ENCODE measurements at regions not wholly inside any gene's neighbourhood (a gene's known extent, or its start where the extent isn't known, plus 50 kb on each side); places are given as distances from the start of the nearest gene placed in this dataset.

GRCh38 chr7:131139462-131139861 is 188.2 kb upstream of the MKLN1 start:
- H3K27me3 Mint-ChIP-seq: no peaks in the 10 kb centered on the region
- H3K4me3 Mint-ChIP-seq: no peak overlapping the region
- no peaks in the 10 kb centered on the region for H3K36me3 Mint-ChIP-seq
- H3K9me3 Mint-ChIP-seq: peaks cover 6% of the 10 kb centered on the region
- no peak for DNase-seq (ENCODE audit: extremely low spot score, unreplicated experiment)
- no peaks in the 10 kb centered on the region for H3K4me1 Mint-ChIP-seq (ENCODE audit: unreplicated experiment)
- TF ChIP-seq CTCF (conservative IDR thresholded peaks at IDR 0.05): no peak
- no peak overlapping the region for H3K27ac Mint-ChIP-seq

- Mint-ChIP-seq H3K36me3 (no peaks in the 10 kb centered on the region), H3K4me3 (no peak overlapping the region), H3K9me3 (peaks cover 6% of the 10 kb centered on the region), H3K27me3 (no peaks in the 10 kb centered on the region), H3K4me1 (ENCODE audit: unreplicated experiment) (no peaks in the 10 kb centered on the region), H3K27ac (no peak overlapping the region)
- no peak for TF ChIP-seq CTCF (conservative IDR thresholded peaks at IDR 0.05)
- no peak for DNase-seq (ENCODE audit: extremely low spot score, unreplicated experiment)
Measured at GRCh38 chr7:131141443-131141967, 186.2 kb upstream of the MKLN1 start.

- no peak overlapping the region for H3K27ac Mint-ChIP-seq
- H3K4me3 Mint-ChIP-seq: no peak overlapping the region
- peaks cover 6% of the 10 kb centered on the region for H3K9me3 Mint-ChIP-seq
- H3K27me3 Mint-ChIP-seq: no peaks in the 10 kb centered on the region
- no peak for DNase-seq (ENCODE audit: extremely low spot score, unreplicated experiment)
- no peaks in the 10 kb centered on the region for H3K36me3 Mint-ChIP-seq
- no peaks in the 10 kb centered on the region for H3K4me1 Mint-ChIP-seq (ENCODE audit: unreplicated experiment)
- no peak for TF ChIP-seq CTCF (conservative IDR thresholded peaks at IDR 0.05)
Measured at GRCh38 chr7:131143869-131144268, 183.8 kb upstream of the MKLN1 start.

GRCh38 chr7:131145026-131145425 is 182.7 kb upstream of the MKLN1 start:
- no peak overlapping the region for H3K27ac Mint-ChIP-seq
- peaks cover 6% of the 10 kb centered on the region for H3K9me3 Mint-ChIP-seq
- no peak for DNase-seq (ENCODE audit: extremely low spot score, unreplicated experiment)
- H3K4me3 Mint-ChIP-seq: no peak overlapping the region
- H3K27me3 Mint-ChIP-seq: peaks cover 2% of the 10 kb centered on the region
- H3K4me1 Mint-ChIP-seq (ENCODE audit: unreplicated experiment): no peaks in the 10 kb centered on the region
- no peaks in the 10 kb centered on the region for H3K36me3 Mint-ChIP-seq
- no peak for TF ChIP-seq CTCF (conservative IDR thresholded peaks at IDR 0.05)

GRCh38 chr7:131145770-131146169 is 181.9 kb upstream of the MKLN1 start:
- H3K9me3 Mint-ChIP-seq: peaks cover 6% of the 10 kb centered on the region
- no peaks in the 10 kb centered on the region for H3K36me3 Mint-ChIP-seq
- peaks cover 4% of the 10 kb centered on the region for H3K27me3 Mint-ChIP-seq
- no peak overlapping the region for H3K4me3 Mint-ChIP-seq
- DNase-seq (ENCODE audit: extremely low spot score, unreplicated experiment): no peak
- no peak overlapping the region for H3K27ac Mint-ChIP-seq
- no peak for TF ChIP-seq CTCF (conservative IDR thresholded peaks at IDR 0.05)
- H3K4me1 Mint-ChIP-seq (ENCODE audit: unreplicated experiment): no peaks in the 10 kb centered on the region

GRCh38 chr7:131147604-131148003 is 180.1 kb upstream of the MKLN1 start:
- peaks cover 4% of the 10 kb centered on the region for H3K27me3 Mint-ChIP-seq
- H3K4me3 Mint-ChIP-seq: no peak overlapping the region
- no peak for DNase-seq (ENCODE audit: extremely low spot score, unreplicated experiment)
- no peaks in the 10 kb centered on the region for H3K9me3 Mint-ChIP-seq
- H3K27ac Mint-ChIP-seq: no peak overlapping the region
- H3K36me3 Mint-ChIP-seq: no peaks in the 10 kb centered on the region
- no peaks in the 10 kb centered on the region for H3K4me1 Mint-ChIP-seq (ENCODE audit: unreplicated experiment)
- no peak for TF ChIP-seq CTCF (conservative IDR thresholded peaks at IDR 0.05)
